Fibroblast of villous mesenchyme (primary cell): ENCODE measurements at regions not wholly inside any gene's neighbourhood (a gene's known extent, or its start where the extent isn't known, plus 50 kb on each side); places are given as distances from the start of the nearest gene placed in this dataset.
A peak's percentile ranks its signal among the peaks of the same experiment; 100 is the strongest.

Source experiments
- DNase-seq: peaks from one replicate; pipeline ENCODE4 v3.0.0-alpha.2; 2010; ENCODE audit warnings: low read depth
- H3K4me3 ChIP-seq: 2 replicates; pipeline ENCODE4 v1.5.1; 2011; ENCODE audit warnings: low read depth, mild to moderate bottlenecking, low read length
- CTCF ChIP-seq: IDR thresholded peaks from 2 replicates; pipeline ENCODE4 v1.5.1; 2012; ENCODE audit warnings: low read depth, mild to moderate bottlenecking, low read length; ENCODE audit not compliant: insufficient read depth

- no peak overlapping the region for H3K4me3 ChIP-seq
- no peak for DNase-seq
- no peak for TF ChIP-seq CTCF
Observed at GRCh38 chr2:59027320-59027719, 786.2 kb upstream of the FANCL start.

- peak; percentile 89 for TF ChIP-seq CTCF
- peak; percentile 35 for DNase-seq
- H3K4me3 ChIP-seq, result no peak overlapping the region
Observed at GRCh38 chr2:59025157-59025757, 784.1 kb upstream of the FANCL start.

- H3K4me3 ChIP-seq, result no peak overlapping the region
- DNase-seq, result no peak
- no peak for TF ChIP-seq CTCF
Observed at GRCh38 chr2:59021786-59022185, 780.7 kb upstream of the FANCL start.

GRCh38 chr2:59019566-59020159 lies 778.5 kb upstream of the FANCL start:
- no peak for TF ChIP-seq CTCF
- no peak overlapping the region for H3K4me3 ChIP-seq
- DNase-seq, result peak; percentile 12

GRCh38 chr2:59018737-59019136 lies 777.6 kb upstream of the FANCL start:
- H3K4me3 ChIP-seq, result no peak overlapping the region
- no peak for TF ChIP-seq CTCF
- no peak for DNase-seq

GRCh38 chr2:59015027-59015426 lies 773.9 kb upstream of the FANCL start:
- TF ChIP-seq CTCF, result no peak
- DNase-seq, result no peak
- H3K4me3 ChIP-seq, result no peak overlapping the region

- H3K4me3 ChIP-seq, result no peak overlapping the region
- DNase-seq, result no peak
- no peak for TF ChIP-seq CTCF
Observed at GRCh38 chr2:59012971-59013370, 771.8 kb upstream of the FANCL start.
